Mesothelial cell of epicardium (in vitro differentiated cells): ENCODE measurements at regions not wholly inside any gene's neighbourhood (a gene's known extent, or its start where the extent isn't known, plus 50 kb on each side); places are given as distances from the start of the nearest gene placed in this dataset.

Source experiments
- DNase-seq, 2 experiments: peaks; one replicate each; pipeline ENCODE4 v3.0.0; 2021; ENCODE audit warnings: low spot score in 2 of 2; ENCODE audit not compliant: unreplicated experiment in 2 of 2
- H3K27ac Mint-ChIP-seq: 2 replicates; pipeline ENCODE4 v1.8.0; 2021; ENCODE audit warnings: mixed read lengths
- H3K27me3 Mint-ChIP-seq: 2 replicates; pipeline ENCODE4 v1.8.0; 2021; ENCODE audit warnings: low read depth, mixed read lengths
- H3K36me3 Mint-ChIP-seq: 2 replicates; pipeline ENCODE4 v1.8.0; 2021; ENCODE audit warnings: mixed read lengths
- H3K4me1 Mint-ChIP-seq: 2 replicates; pipeline ENCODE4 v1.8.0; 2021; ENCODE audit warnings: mixed read lengths
- H3K4me3 Mint-ChIP-seq: 2 replicates; pipeline ENCODE4 v1.8.0; 2021; ENCODE audit warnings: mild to moderate bottlenecking, moderate library complexity, mixed read lengths
- H3K9me3 Mint-ChIP-seq: 2 replicates; pipeline ENCODE4 v1.8.0; 2021; ENCODE audit warnings: mixed read lengths
- TF ChIP-seq, protein P1 (sequence below): fragments of 200-600 bp; sonication (generic); IDR thresholded peaks from one replicate; pipeline ENCODE4 v1.5.0; 2021; ENCODE audit warnings: antibody characterized with exemption; ENCODE audit not compliant: unreplicated experiment

DNA sequence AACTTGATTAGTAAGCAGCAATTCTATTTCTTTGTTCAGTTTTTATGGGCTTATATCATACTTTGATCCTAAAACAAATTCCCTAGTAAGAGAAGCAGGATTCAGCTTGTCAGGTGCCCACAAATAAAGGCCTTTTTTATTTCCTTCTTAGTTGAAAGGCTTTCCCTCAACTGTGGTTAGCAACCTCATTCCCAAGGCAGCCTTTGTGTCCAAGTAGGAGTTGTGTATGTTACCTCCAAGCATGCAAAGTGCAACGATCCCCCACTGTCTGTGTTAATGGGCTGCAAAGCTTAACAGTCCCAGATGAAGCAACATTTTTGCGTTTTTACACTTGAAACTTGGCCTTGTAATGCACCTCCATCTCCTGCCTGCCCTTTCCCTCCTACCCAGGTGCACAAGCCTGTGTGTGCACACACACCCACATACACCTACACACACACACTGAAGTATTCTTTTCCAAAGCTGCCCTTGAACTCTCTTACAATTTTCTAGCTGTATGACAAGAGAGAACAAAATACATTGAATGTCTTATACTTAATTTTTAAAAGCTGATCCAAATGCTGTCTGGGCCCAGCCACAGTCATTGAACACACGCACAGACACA, 278.2 kb downstream of the SNX13 start:
- no peak overlapping the region for H3K4me3 Mint-ChIP-seq
- TF ChIP-seq, protein P1, sequence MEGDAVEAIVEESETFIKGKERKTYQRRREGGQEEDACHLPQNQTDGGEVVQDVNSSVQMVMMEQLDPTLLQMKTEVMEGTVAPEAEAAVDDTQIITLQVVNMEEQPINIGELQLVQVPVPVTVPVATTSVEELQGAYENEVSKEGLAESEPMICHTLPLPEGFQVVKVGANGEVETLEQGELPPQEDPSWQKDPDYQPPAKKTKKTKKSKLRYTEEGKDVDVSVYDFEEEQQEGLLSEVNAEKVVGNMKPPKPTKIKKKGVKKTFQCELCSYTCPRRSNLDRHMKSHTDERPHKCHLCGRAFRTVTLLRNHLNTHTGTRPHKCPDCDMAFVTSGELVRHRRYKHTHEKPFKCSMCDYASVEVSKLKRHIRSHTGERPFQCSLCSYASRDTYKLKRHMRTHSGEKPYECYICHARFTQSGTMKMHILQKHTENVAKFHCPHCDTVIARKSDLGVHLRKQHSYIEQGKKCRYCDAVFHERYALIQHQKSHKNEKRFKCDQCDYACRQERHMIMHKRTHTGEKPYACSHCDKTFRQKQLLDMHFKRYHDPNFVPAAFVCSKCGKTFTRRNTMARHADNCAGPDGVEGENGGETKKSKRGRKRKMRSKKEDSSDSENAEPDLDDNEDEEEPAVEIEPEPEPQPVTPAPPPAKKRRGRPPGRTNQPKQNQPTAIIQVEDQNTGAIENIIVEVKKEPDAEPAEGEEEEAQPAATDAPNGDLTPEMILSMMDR = no peak
- H3K4me1 Mint-ChIP-seq = peaks cover 25% of the 10 kb centered on the region
- H3K27ac Mint-ChIP-seq = peak overlapping the region; percentile 23
- H3K27me3 Mint-ChIP-seq = no peaks in the 10 kb centered on the region
- DNase-seq = no peak
- peaks cover 4% of the 10 kb centered on the region for H3K36me3 Mint-ChIP-seq
- H3K9me3 Mint-ChIP-seq = peaks cover 22% of the 10 kb centered on the region

DNA sequence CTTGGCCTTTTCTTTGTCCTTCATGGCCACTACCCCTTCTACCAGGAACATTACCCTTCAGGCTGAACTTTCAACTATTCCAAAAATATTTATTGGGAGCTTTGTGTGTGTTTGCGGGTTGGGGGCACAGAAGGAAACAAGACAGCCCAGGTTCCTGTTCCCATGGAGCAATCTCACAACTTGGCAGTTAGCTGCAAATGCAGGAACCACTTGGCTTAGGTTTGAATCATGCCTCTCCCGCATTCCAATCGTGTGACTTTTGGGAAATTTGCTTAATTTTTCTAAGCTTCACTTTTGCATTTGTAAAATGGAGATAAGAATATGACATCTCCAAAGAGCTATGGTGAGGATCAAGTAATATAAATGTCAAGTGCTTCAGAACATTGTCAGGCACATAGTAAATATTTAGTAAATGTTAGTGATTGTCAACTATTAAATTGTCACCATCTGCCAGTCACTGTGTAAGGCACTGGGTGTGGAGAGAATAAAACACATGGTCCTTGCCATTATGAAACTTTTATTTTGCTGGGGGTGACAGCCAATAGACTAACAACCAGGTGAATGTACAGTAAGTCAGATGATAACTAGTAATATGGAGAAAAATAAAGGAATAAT, 277.1 kb downstream of the SNX13 start:
- no peaks in the 10 kb centered on the region for H3K27me3 Mint-ChIP-seq
- TF ChIP-seq, protein P1 = no peak
- H3K27ac Mint-ChIP-seq = no peak overlapping the region
- H3K9me3 Mint-ChIP-seq = peaks cover 17% of the 10 kb centered on the region
- H3K4me3 Mint-ChIP-seq = no peak overlapping the region
- no peak for DNase-seq
- H3K36me3 Mint-ChIP-seq = peaks cover under 1% of the 10 kb centered on the region
- H3K4me1 Mint-ChIP-seq = peaks cover 25% of the 10 kb centered on the region

DNA sequence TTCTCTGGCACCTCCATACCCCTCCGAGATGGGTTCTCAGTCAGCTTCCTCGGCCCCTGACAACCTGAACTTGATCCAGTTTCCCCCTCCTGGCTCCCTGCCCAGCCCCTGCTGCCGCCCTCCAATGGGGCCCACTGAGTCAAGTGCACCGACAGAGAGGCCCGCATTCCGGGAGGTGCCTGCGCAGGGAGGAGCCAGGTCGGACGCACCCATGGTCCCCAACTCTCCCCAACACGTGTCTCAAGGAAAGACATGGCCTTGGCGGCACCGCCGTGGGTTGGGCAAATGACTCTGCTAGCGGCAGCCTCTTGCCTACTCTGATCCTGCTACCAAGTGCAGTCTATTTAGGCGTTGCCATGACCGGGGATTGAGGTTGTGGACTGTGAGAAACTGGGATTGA, 275.3 kb downstream of the SNX13 start:
- Mint-ChIP-seq H3K4me1 (peaks cover 25% of the 10 kb centered on the region), H3K4me3 (no peak overlapping the region), H3K9me3 (peaks cover 8% of the 10 kb centered on the region), H3K27ac (no peak overlapping the region), H3K27me3 (no peaks in the 10 kb centered on the region), H3K36me3 (no peaks in the 10 kb centered on the region)
- TF ChIP-seq, protein P1 = no peak
- no peak for DNase-seq

DNA sequence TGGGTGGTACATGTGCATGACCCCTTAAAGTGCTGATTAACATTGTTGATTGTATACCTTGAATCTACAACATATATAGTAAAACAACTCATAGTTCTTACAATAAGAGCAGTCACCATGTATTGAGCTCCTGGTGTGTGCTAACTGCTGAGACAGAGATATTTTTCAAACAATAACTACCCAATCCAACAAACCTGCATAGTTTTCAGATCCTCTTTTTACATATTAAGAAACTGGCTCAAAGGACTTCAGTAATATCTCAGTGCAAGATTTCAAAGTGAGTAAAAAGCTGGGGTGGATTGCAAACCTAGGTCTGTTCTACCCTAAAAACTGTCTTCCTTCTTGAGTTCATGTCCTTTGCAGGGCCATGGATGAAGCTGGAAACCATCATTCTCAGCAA, 272.2 kb downstream of the SNX13 start:
- no peaks in the 10 kb centered on the region for H3K27me3 Mint-ChIP-seq
- TF ChIP-seq, protein P1 = no peak
- DNase-seq = no peak
- peaks cover under 1% of the 10 kb centered on the region for H3K9me3 Mint-ChIP-seq
- H3K27ac Mint-ChIP-seq = no peak overlapping the region
- H3K4me1 Mint-ChIP-seq = peaks cover 21% of the 10 kb centered on the region
- H3K36me3 Mint-ChIP-seq = no peaks in the 10 kb centered on the region
- H3K4me3 Mint-ChIP-seq = no peak overlapping the region

DNA sequence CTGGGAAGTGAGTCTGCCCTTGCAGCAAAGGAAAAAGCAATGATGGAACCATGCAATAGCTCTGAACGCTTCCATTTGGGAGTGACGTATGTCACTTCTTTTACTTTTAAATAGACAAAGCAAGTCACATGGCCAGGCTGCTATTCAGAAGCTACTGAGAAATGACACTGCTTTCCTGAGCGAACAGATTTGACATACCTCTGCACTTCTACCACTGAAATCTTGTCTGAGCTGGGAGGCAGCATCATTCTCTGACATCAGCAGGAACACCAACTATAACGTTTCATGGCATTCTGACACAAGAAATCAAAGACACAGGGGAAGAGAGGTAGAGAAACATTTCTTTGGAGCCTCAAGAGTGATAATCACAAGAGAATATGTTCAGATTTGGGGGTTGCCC, 271.1 kb downstream of the SNX13 start:
- H3K4me1 Mint-ChIP-seq = peaks cover 12% of the 10 kb centered on the region
- no peak for DNase-seq
- no peaks in the 10 kb centered on the region for H3K27me3 Mint-ChIP-seq
- H3K4me3 Mint-ChIP-seq = no peak overlapping the region
- peaks cover 5% of the 10 kb centered on the region for H3K9me3 Mint-ChIP-seq
- H3K36me3 Mint-ChIP-seq = no peaks in the 10 kb centered on the region
- TF ChIP-seq, protein P1 = no peak
- H3K27ac Mint-ChIP-seq = no peak overlapping the region
